Thoracic aorta (tissue), 2 donors: ENCODE measurements at regions not wholly inside any gene's neighbourhood (a gene's known extent, or its start where the extent isn't known, plus 50 kb on each side); places are given as distances from the start of the nearest gene placed in this dataset.
A peak's percentile ranks its signal among the peaks of the same experiment; 100 is the strongest.
"Not testable (repeated sequence)": the region's sequence is repeated elsewhere in the genome, so short reads cannot be mapped to it uniquely, and the experiment has no call there.

Experiments used
- ATAC-seq: fragments of 150-250 bp; one replicate; pipeline ENCODE4 v1.8.0; 2017; ENCODE audit warnings: low read depth; ENCODE audit not compliant: insufficient number of reproducible peaks, low FRiP score
- DNase-seq: peaks from one replicate; pipeline ENCODE4 v3.0.0-alpha.2; 2020; ENCODE audit warnings: low spot score
- H3K27ac ChIP-seq, 2 donors: fragments of 200-600 bp; sonication (generic); 1 replicate in 1 of 2; 2 replicates in 1 of 2; pipeline ENCODE4 v1.5.1; 2016; ENCODE audit warnings: mild to moderate bottlenecking in 2 of 2, moderate library complexity in 2 of 2
- H3K27me3 ChIP-seq: fragments of 200-600 bp; sonication (generic); replicated peaks from 2 replicates; pipeline ENCODE4 v1.6.0; 2016; ENCODE audit warnings: mild to moderate bottlenecking; ENCODE audit not compliant: insufficient read depth
- H3K36me3 ChIP-seq: fragments of 200-600 bp; sonication (generic); one replicate; pipeline ENCODE4 v1.5.1; 2016
- H3K4me1 ChIP-seq, 2 donors: fragments of 200-600 bp; sonication (generic); 1 replicate in 1 of 2; 2 replicates in 1 of 2; pipeline versions ENCODE4 v1.5.1 to v1.6.0; 2016; ENCODE audit warnings: low read depth in 2 of 2, mild to moderate bottlenecking in 1 of 2; ENCODE audit not compliant: control insufficient read depth in 1 of 2
- H3K4me3 ChIP-seq: fragments of 200-600 bp; sonication (generic); 2 replicates; pipeline ENCODE4 v1.5.1; 2016; ENCODE audit warnings: mild to moderate bottlenecking
- H3K9me3 ChIP-seq: fragments of 200-600 bp; sonication (generic); 2 replicates; pipeline ENCODE4 v1.5.1; 2016
- CTCF ChIP-seq: fragments of 200-600 bp; sonication (generic); IDR thresholded peaks from one replicate; pipeline ENCODE4 v1.5.1; 2019; ENCODE audit warnings: antibody characterized with exemption

DNA sequence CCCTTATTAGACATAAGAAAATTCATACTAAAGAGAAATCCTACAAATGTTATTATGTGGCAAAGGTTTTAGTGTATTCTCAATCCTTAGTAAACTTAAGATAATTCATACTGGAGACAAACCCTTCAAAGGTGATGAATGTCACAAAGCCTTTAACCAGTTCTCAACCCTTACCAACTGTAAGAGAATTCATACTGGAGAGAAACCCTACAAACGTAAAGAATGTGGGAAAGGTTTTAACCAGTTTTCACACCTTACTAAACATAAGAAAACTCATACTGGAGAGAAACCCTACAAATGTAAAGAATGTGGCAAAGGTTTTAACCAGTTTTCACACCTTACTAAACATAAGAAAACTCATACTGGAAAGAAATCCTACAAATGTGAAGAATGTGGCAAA is 93.2 kb downstream of the ZNF680 start:
- no peak overlapping the region for H3K4me3 ChIP-seq
- no peak for TF ChIP-seq CTCF
- H3K4me1 ChIP-seq, result no peaks in the 10 kb centered on the region
- peaks cover 17% of the 10 kb centered on the region for H3K9me3 ChIP-seq
- H3K36me3 ChIP-seq, result no peaks in the 10 kb centered on the region
- ATAC-seq, result no peak
- DNase-seq, result no peak
- H3K27me3 ChIP-seq, result no peaks in the 10 kb centered on the region
- H3K27ac ChIP-seq, result no peak overlapping the region

DNA sequence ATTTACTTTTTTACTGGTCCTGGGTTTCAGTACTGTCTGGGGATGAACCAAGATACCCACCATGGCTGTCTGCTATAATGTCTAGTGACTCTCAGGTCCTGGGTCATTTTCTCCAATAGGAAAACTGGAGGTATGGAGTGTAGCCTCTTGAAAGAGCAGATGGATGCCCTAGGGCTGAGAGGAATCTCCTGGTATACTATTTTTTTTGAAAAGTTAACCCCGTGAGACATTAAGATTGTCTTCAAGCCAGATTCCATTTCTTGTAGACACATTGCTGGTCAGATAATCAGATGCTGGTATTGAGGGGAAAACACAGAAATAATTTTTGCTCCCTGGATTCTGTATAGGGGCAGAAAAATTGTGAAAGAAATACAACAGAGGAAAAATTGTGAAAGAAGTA is 97.3 kb downstream of the ZNF680 start:
- ATAC-seq, result no peak

GRCh38 chr7:64463636-64464375 is 99.1 kb downstream of the ZNF680 start:
- DNase-seq, result peak; percentile 38
- peaks cover 8% of the 10 kb centered on the region for H3K9me3 ChIP-seq
- TF ChIP-seq CTCF, result no peak
- no peaks in the 10 kb centered on the region for H3K36me3 ChIP-seq
- H3K27me3 ChIP-seq, result no peaks in the 10 kb centered on the region
- peak overlapping the region; percentile 87 for H3K4me3 ChIP-seq
- peak; percentile 99 for ATAC-seq
- H3K27ac ChIP-seq, result no peak overlapping the region
- H3K4me1 ChIP-seq, result no peaks in the 10 kb centered on the region

More for the DNA sequence above, 97.3 kb downstream of the ZNF680 start:
- Histone ChIP-seq H3K27ac (no peak overlapping the region), H3K27me3 (no peaks in the 10 kb centered on the region), H3K4me3 (no peak overlapping the region), H3K9me3 (peaks cover 14% of the 10 kb centered on the region), H3K36me3 (no peaks in the 10 kb centered on the region), H3K4me1 (no peaks in the 10 kb centered on the region)
- no peak for DNase-seq
- no peak for TF ChIP-seq CTCF

DNA sequence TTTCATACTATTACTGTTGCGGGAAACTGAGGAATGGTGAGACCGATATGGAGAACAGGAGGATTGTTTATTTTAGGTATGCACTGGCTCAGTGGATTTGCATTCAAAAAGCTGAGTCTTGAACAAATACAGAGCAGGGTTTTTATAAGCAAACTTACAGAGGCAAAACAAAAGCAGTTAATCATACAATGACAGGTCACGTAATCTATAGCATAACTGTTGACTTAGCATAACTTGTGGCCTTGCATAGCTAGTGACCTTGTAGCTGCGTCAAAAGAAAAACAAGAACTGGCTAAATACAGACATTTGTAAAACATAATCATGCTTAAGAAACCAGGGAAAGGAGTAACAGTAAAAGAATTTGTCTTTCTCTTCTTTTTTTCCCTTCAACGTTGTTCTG is 103.0 kb downstream of the ZNF680 start:
- not testable (repeated sequence) for H3K27me3 ChIP-seq, DNase-seq, H3K9me3 ChIP-seq, ATAC-seq, H3K4me1 ChIP-seq, H3K27ac ChIP-seq, H3K36me3 ChIP-seq, H3K4me3 ChIP-seq

GRCh38 chr7:64433590-64433989 is 119.8 kb downstream of the ZNF736 start:
- Histone ChIP-seq H3K9me3 (no peaks in the 10 kb centered on the region), H3K4me3 (no peak overlapping the region), H3K36me3 (no peaks in the 10 kb centered on the region), H3K27me3 (no peaks in the 10 kb centered on the region), H3K27ac (no peak overlapping the region), H3K4me1 (no peaks in the 10 kb centered on the region)
- no peak for TF ChIP-seq CTCF
- DNase-seq (no peak), ATAC-seq (no peak)

- H3K27ac ChIP-seq, result no peak overlapping the region
- H3K36me3 ChIP-seq, result no peaks in the 10 kb centered on the region
- no peak for DNase-seq
- no peaks in the 10 kb centered on the region for H3K9me3 ChIP-seq
- no peak for ATAC-seq
- no peaks in the 10 kb centered on the region for H3K27me3 ChIP-seq
- H3K4me3 ChIP-seq, result no peak overlapping the region
- no peaks in the 10 kb centered on the region for H3K4me1 ChIP-seq
- no peak for TF ChIP-seq CTCF
These were observed 118.1 kb downstream of the ZNF736 start for GRCh38 chr7:64431838-64432237.
